ENCODE measurements at regions not wholly inside any gene's neighbourhood (a gene's known extent, or its start where the extent isn't known, plus 50 kb on each side); places are given as distances from the start of the nearest gene placed in this dataset.
"Not testable (repeated sequence)": the region's sequence is repeated elsewhere in the genome, so short reads cannot be mapped to it uniquely, and the experiment has no call there.

DNA sequence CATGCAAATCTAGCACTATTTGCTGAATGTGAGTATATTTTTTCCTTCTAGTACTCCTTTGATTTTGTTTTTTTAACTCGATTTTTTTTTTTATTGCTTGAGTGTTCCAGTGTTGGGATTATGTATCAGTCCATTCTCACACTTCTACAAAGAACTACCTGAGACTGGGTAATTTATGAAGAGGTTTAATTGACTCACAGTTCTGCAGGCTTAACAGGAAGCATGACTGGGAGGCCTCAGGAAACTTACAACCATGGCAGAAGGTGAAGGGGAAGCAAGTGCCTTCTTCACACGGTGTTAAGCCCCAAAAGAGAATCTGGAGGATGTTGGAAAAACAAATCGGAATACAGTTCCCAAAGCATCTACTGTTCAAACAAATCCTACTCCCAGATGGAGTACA lies 69.1 kb downstream of the ZNF518B start:
- not testable (repeated sequence) for DNase-seq

DNA sequence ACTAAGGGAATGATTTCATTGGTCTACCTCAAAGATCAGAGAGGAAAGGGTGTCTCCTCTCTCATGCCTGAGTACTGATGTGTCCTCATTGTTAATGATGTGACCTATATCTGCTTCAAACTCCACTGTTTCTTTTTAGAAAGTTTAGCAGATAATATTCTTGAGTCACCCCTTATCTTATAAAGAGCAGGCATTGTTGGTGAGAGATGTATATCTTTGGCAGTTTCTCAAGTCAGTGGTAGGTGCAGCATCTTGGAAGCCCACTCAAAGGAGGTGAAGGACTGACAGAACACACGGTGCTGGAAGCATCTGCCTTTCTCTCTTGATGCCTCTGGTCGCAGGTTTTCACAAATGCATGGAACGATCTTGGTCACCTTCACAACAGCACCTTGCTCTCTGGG lies 71.2 kb downstream of the ZNF518B start:
- no peak for DNase-seq

DNA sequence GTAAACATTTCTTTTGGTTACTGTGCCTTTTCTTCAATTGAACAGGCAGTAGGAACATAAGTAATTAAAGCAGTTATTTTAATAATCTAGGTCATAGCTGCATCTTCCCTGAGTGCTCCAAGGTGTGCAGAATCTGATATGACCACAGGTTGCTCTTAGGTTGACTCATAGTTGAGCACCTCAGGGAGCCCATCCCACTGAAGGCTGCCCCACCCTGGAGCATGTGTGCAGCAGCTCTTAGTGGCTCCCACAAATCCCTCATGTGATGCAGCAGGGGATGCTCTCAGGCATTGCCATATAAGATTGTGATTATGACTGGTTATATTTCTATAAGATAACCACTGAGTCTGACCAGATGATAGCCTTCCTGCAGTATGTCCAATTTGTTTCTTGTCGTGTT lies 72.3 kb downstream of the ZNF518B start:
- no peak for DNase-seq

DNA sequence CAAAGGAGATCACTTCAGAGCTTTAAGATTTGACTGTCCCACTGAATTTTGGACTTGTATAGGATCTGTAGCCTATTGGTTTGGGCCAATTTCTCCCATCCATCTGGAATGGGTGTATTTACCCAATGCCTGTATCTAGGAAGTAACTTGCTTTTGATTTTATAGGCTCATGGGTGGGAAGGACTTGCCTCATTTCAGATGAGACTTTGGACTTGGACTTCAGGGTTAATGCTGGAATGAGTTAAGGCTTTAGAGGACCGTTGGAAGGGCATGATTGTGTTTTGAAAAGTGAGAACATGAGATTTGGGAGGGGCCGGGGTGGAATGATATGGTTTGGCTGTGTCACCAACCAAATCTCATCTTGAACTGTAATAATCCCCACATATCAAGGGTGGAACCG lies 73.8 kb downstream of the ZNF518B start:
- DNase-seq, result no peak

DNA sequence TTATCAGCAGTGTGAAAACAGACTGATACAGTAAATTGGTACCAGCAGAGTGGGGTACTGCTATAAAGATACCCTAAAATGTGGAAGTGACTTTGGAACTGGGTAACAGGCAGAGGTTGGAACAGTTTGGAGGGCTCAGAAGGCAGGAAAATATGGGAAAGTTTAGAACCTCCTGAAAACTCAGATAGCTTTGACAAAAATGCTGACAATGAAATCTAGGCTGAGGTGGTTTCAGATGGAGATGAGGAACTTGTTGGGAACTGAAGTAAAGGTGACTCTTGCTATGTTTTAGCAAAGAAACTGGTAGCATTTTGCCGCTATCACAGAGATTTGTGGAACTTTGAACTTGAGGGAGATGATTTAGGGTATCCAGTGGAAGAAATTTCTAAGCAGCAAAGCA lies 75.1 kb downstream of the ZNF518B start:
- not testable (repeated sequence) for DNase-seq

DNA sequence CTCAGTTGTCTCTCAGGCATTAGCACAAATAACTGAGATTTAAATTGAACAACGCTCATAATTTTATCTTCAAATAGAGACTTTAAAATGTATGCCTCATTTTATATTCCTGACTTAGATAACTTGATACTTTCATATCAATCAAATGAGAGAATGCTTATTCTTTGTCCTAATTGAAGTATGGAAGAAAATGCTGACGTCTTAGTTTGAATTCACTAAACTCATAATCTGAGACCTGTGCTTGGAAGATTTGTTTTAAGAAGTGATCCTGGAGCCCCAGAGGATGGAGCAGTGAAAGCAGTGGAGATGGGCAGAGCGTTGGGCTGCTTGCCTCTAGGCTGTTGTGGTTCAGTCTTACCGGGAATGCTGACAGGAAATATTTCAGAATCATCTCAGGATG lies 76.1 kb downstream of the ZNF518B start:
- DNase-seq, result no peak

DNA sequence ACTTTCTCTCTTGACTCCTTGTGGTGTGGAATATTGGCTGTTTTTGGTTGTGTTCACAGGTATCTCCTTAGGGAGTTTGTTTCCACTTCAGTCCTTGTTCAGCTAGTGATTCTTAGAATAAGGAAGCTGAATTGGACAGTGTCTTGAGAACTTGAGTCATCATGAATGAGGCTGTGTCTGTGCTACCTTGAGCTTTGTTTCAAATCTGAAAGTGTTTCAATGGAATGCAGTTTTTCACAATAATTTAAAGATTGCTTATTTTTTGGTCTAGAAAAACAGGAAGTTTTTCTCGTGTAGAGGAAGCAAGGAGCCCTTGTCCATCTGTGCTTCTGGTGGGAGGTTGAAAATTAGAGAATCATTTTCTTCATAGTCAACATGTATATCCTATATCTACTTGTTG lies 76.5 kb downstream of the ZNF518B start:
- no peak for DNase-seq

DNA sequence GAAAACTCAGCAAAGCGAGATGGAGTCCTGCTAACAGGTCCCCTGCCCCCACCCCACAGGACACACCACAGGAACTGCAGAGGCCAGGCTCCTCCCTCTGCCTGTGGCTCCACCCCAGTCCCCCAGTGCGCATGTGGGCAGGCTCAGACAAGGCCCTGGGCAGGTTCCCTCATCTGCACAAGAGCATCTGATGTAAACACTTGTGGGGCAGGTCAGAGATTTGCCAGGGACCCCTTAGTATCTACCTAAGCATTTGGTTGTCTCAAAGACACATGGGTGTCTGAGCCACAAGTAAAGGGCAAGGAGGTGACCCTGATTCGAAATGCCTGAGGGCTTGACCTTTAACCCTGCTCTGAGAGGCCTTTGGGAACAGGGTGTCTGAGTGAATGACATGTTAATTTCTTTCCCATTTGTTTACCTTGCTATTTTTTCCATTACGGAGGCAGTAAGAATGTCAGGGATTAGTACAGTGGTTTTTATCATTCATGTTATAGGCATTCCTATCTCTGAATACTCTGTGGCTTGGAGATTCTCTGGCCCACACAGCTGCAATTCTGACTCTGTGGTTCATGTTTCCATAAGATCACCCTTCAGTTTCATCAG lies 85.3 kb downstream of the ZNF518B start:
- no peak for DNase-seq

DNA sequence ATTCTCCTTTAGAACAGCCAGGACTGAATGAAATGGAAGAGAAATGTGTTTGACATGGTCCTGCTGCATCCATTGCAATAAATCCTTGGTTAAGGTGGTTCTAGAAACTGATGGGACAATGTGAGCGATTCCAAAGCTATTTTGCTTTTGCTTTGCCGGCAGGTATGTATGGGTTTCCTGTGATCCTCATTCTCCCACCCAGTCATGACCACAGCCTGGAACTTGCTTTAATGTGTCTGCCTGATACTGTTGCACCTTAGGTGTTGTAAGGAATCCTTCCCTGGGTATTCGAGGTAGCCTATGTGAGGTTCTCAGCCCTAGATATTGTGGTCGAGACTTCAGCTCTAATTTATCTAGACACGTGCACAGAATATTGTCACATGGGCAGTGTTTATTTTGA lies 86.1 kb downstream of the ZNF518B start:
- DNase-seq, result no peak

DNA sequence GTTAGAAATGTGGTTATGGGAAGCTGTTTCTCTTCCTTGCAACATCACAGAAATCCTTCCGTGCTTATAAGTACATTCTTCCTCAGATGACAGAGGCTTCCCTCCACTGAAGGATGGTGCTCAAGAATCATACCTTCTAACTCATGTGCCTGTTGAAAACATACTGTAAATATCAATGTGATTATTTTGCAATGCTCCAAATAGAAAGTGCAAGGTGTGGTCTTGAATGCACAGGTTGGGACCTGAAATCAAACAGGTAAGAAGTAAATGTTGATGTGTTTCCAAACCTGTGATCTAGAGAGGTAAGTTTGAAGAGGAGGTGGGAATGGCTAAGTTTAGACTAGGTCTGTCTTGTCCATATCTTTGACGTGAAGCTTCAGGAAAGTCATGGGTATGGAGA lies 87.7 kb downstream of the ZNF518B start:
- DNase-seq, result no peak

DNA sequence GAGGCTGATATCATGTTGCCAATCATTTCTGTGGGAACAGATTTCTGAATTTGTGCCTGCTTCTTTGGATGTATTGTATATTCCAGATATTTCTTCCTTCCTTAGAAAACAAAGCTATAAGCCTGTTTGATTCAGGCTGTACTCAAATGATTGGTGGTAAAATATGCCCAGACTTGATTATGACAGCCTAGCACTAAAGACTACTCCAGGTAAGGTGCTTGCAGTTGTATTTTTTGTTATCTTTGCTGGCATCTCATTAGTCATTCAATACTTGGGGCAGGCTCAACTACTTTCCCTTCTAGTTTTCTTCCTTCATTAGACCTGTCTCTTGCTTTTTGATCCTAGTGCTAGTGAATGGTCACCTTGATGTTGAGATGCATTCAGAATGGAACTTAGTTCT lies 90.6 kb downstream of the ZNF518B start:
- no peak for DNase-seq

DNA sequence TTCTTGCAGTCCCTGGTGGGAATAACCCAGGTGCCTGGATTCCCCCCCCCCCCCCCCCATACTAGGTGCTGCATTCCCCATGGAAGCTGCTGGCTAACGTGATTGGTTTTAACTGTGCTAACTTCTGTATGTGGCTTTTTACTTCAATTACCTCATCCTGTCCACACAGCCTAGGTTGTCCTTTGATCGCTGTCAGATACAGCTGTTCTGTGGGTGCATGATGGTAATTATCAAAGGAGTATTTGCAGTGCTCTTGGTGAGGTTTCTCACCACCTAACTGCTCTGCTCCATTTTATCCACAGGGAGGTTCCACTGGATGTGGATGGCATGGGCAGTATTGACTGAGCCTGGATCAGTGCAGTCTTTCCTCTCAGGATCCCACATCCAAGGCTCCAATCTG lies 93.0 kb downstream of the ZNF518B start:
- DNase-seq, result no peak

DNA sequence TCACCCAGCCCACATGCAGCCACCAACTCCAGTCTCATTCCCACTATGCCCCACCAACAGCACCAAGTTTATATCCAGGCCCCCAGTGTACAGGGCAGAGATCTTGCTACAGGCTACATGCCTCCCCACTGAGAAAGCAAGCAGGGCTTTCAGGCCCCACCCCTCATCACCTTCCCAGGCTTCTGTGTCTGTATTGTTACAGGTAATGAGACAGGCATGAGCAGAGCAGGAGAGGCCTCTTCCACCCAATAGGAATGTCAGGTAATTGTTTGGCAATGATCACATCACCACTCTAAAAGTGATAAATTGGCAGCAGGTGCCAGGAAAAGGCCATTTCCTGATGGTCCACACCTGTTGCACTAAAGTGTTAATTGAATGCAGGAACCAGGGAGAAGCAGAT lies 102.5 kb downstream of the ZNF518B start:
- DNase-seq, result no peak

DNA sequence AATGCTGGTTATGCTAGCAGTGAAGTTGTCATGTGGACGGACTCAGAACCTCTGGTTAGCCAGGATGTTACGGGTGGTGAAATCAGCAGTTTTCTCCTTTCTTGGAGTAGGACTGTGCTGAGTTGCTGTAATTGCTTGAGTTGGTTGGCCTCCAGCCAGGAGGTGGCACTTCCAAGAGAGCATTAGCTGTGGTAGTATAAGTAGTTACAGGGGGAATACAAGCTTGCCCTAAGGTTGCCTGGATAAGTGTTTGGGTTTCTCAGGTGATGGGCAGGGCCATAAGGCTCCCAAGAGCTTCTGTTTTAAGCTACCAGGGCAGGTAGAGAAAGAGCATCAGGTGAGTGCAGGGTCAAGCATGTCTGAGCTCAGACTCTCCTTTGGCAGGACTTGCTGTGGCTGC lies 103.0 kb downstream of the ZNF518B start:
- DNase-seq, result no peak

DNA sequence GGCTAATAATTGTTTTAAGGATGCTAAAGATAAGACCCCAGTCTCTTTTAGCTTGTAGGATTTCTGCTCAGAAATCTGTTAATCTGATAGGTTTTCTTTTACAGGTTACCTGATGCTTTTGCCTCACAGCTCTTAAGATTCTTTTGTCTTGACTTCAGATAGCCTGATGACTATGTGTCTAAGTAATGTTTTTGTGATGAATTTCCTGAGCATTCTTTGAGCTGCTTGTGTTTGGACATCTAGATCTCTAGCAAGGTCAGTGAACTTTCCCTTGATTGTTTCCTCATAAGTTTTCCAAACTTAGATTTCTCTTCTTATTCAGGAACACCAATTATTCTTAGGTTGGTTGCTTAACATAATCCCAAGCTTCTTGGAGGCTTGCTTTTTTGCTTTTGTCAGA lies 104.1 kb downstream of the ZNF518B start:
- DNase-seq, result no peak

DNA sequence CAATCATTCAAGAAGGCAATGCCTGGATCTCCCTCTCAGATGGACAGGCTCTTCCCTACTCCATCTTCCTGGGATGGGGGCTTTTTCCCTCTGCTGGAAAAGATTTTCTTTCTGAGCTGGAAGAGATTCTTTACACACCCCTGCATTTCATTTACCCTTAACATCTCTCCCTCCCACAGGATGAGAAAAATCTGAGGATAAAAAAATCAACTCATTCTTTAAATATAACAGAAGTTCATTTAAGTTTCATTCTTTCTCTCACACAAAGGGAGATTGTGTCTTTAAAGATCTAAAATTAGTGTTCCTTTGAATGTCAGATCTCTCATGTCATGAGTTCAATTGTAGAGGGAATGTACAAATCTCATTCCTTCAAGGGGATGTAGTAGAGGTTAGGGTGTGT lies 109.0 kb downstream of the ZNF518B start:
- no peak for DNase-seq

DNA sequence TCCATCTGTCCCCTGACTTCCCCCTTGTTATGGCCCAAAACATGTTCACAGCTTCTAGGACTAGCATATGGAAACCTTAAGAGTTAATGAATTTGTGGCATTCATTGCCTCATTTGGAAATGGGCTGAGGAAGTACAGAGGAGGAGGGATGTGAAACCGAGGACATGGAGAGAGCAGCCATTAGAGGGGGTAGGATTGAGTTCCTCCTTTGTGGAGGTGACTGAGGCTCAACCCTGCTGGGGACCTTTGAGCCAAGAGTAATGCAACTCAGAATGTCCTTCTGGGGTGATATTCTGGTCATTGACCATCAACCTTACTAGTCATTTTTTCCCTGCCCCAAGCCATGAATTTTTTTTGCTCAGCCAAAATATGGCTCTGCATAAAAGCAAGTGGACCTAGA lies 109.4 kb downstream of the ZNF518B start:
- DNase-seq, result no peak

DNA sequence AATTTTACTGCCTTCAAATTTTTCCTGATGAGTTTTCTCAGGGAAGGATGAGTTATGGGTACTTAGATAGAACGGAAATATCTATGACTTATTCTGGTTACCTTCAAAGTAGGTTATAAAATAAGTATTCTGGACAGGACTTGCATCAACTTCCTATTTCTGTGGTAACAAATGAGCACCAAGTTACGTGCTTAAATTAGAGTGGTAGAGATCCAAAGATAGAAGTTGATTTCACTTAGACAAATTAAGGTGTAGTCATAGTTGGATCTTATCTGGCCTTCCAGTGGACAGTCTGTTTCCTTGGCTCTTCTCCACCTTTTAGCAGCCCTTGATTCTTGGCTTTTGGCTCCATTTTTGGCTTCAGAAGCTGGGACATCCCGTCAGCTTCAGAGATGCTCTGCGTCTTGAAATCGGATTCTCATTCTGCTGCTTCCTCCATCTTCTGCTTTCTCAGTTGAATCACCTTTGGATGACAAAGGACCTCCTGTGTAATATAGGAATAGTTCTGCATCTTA lies 109.9 kb downstream of the ZNF518B start:
- no peak for DNase-seq

DNA sequence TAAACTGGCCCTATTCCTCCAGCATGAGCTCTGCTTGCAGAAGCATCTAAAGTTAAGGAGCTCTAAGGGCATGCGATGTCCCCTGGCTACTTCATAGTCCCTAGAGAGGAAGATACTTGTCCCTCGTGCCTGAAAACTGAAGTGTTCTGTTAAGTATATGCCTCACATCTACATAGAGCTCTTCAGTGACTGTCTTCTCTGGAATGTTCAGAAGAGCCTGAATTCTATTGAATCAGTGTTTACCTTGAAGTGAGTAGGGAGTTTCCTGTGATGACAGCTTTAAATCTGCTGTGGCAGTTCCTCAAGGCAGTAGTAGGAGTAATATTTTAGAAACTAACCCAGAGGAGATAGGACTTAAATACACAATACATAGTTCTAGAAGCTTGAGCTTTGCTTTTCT lies 111.2 kb downstream of the ZNF518B start:
- no peak for DNase-seq

DNA sequence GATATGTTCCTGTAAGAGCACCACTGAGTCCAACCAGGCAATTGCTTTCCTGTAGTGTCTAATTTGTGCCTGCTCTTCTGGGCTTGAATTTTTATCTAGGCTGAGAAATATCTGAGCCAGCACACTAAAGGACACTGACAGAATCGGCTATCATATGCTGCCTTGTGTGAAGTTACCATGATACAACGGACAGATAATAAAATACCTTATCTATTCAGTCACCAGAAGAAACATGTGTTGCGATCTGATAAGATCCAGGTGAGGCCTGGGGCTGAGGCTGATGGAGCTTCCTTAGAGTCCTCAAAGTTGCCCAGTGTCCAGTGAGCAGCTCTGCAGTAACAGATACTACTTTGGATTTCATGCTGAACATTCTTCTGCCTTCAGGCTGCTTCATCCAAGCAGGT lies 111.8 kb downstream of the ZNF518B start:
- no peak for DNase-seq

DNA sequence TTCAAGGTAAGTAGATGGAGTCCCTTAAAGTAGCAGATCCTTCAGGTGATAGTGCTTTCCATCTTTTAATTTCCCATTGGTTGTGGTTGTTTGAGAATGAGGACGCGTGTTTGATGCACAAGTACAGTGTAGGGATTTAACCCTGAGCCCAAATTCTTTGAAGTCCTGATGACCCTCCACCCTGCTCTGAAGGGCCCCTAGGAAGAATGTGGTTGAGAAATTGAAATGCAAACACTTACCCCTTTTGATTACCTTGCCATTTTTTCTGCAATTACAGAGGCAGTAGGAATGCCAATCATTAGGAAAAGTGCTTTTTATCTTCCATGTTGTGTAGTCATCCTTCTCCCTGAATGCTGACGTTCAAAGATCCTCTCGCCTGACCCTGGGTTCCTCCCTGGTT lies 112.4 kb downstream of the ZNF518B start:
- DNase-seq, result no peak

DNA sequence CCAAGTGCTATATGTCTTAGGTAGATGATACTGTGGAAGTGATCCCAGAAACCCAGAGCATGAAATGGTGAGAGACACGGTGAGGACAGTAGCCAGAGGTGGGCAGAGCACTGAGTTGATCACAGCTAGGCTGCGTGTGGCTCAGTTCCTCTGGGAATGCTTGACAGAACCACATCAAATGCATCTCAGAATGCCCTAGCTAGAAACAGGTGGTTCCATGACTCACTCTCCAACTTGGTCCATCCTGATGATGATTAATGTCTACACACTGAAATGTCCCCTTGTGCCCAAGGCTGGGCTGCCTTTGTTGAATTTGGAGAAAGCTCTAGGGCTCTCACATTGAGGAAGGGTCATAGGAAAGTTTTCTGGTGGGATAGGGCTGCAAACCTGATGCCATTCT lies 113.6 kb downstream of the ZNF518B start:
- no peak for DNase-seq

DNA sequence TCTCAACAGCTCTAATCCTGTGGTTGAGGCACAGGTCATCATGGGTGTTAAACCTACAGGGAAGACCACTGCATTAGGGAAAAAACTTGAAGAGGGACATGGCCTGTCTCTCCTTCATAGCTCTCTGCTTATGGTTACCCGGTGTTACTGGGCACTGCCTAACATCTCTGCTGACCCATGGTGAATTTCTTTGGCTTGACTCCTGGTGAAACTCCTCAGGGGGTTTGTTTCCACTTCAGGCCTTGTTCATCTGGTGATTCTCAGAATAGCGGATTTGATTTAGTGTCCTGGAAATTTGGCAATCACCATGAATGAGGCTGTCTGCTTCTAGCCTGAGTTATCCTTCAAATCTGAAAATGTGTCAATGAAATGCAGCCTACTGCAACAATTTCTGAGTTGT lies 114.4 kb downstream of the ZNF518B start:
- DNase-seq, result no peak

DNA sequence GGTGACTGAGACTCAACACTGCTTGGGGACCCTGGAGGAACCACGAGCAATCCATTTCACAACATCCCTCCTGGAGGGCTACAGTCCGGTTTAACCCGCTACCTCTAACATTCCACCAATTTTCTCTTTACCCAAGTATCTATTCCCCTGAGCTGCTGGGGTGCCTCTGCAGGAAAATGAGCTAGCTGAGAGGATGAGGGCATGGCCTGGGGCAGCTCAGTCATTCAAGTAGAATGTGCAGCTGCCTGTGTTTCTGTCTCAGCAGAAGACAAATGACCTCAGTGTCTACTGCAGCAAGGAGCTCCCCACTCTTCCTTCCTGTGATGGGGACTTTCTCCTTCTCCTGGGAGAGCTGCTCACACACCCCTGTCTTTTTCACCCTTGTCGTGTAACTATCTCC lies 120.8 kb downstream of the ZNF518B start:
- DNase-seq, result no peak

DNA sequence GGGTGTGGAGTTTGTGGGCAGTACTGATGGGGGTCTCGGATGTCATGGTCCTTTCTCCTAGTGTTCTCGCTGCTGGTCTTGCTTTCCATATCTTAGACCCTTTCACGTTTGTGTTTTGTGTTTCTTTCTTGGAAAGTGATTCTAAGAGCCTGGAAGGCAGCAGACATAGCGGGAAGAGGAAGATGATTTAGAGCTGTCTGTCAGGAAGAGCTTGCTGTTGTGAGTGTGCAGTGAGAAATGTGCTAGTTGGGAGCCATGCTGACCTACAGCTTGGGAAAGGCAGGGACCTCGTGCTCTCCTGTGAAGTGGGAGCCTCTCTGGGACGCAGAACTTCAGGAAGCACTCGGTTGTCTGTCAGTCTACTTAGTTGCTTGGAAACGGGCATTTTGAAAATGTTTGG lies 122.2 kb downstream of the ZNF518B start:
- DNase-seq, result no peak
